GM21528 (cell line): ENCODE measurements at regions not wholly inside any gene's neighbourhood (a gene's known extent, or its start where the extent isn't known, plus 50 kb on each side); places are given as distances from the start of the nearest gene placed in this dataset.

ENCODE experiments used
- ATAC-seq: cut with Tn5 transposase; IDR thresholded peaks from one replicate; pipeline ENCODE4 v1.9.1; 2021; ENCODE audit warnings: mild to moderate bottlenecking, moderate library complexity; ENCODE audit not compliant: unreplicated experiment, low FRiP score

DNA sequence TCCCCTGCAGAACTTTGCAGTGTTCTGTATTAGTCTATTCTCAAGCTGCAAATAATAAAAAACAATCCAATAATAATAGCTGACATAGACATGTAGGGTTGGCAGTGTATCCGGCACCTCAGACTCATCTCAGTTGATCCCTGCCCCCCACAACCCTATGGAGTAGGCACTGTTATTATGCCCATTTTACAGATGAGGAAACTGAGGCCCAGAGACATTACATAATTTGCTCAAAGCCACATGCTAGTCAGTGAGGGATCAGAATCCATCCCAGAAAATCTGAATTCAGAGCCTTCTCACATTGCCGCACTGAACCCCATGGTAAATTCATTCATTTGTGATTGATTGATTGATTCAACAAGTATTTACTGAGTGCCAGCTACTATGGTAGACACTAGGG is 226.6 kb upstream of the PWP1 start:
- no peak for ATAC-seq

DNA sequence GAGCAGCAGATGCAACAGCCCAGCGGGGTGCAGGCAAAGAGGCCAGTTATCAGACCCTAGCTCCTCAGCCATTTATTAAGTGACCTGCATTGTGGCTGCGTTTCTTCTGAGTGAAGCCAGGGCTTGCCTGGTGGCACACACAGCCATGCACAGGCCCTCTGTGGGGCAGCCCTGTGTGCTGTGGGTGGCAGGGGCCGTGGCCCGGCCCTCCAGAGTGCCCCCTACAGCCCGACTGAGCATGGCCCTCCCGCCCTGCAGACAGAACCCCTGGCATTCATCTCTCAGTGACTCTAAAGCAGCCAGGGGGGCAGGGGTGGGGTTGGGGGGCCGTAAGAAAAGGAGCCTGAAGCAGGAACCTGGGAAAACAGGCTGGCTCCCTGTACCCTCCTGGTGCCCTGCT is 226.0 kb upstream of the PWP1 start:
- ATAC-seq, result no peak

DNA sequence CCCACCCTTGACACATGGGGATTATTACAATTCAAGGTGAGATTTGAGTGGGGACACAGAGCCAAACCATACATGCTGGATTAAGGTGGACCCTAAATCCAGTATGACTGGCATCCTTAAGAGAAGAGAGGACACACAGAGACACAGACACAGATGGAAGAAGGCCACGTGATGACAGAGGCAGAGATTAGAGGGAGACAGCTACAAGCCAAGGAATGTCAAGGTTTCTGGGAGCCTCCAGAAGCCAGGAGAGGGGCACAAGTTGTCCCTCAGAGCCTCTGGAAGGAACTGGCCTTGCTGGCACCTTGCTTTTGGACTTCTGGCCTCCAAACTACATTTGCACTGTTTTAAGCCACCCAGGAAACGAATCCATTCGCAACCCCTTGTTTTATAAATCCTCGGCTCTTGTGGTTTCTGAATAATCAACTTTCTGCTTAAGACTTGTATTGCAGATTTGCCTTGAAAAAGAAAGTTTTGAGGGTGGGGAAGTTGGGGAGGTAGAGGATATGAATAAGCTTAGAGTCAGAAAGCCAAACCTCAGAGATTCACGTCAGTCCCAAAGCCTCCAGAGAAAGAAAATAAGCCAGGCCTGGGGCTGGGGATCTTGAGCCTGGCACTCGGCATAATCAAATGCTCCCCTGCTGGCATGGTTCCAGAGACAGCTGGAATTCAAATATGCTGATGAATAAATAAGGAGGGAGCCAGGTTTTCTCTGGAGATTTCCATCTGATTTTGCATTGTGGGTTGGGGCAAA is 224.2 kb upstream of the PWP1 start:
- ATAC-seq, result no peak

DNA sequence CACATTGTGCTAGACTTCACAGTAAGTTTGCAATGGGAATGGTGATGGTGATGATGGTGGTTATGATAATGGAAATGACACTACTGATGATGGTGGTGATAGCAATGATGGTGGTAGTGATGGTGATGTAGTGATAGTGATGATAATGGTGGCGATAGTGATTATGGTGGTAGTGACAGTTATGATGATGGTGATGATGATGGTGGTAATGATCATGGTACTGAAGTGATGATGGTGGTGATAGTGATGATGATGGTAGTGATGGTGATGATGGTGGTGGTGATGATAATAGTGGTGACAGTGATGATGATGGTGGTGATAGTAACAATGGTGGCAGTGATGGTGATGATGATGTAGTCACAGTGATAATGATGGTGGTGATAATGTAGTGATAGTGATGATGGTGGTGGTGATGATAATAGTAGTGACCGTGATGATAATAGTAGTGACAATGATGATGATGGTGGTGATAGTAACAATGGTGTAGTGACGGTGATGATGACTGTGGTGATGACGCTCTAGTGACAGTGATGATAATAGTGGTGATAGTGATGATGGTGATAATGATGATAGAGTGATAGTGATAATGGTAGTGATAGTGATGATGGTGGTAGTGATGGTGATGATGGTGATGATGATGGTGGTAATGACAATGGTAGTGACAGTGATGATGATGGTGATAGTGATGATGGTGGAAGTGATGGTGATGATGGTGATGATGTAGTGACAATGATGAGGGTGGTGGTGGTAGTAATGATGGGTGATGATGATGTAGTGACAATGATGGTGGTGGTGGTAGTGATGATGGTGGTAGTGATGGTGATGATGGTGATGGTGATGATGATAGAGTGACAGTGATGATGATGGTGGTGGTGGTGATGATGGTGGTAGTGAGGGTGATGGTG is 222.9 kb upstream of the PWP1 start:
- no peak for ATAC-seq

DNA sequence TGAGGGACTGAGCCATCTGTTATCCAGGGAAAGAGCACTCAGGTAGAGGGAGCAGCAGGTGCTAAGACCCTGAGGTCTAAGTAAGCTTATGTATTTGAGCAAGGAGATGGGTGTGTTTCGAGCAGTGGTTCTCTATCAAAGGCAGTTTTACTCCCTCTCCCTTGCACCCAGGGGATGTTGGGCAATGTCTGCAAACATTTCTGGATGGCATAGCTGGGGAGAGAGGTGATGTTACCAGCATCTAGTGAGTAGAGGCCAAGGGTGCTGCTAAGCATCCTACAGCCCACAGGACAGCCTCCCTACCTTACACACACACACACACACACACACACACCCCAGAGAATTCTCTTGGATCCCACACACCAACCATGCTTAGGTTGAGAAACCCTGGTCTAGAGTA is 221.0 kb upstream of the PWP1 start:
- no peak for ATAC-seq

DNA sequence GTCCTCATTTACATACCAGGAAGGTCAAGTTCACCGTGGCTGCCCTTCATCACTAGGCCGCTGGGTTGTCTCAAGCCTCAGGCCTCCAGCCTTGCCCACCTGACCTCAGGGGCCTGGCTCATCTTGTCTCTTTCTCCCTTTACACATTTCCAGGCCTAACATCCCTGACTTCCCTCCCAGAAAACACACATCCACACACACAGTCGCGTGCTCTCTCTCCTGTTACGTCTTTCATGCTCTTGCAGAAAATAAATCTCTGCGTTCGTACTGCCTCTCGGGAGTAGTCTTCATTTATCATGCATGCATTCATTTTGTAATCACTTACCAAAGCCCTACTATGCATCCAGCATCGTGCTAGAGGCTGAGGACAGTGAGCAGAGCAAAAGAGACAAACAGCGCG is 220.0 kb upstream of the PWP1 start:
- ATAC-seq, result no peak

DNA sequence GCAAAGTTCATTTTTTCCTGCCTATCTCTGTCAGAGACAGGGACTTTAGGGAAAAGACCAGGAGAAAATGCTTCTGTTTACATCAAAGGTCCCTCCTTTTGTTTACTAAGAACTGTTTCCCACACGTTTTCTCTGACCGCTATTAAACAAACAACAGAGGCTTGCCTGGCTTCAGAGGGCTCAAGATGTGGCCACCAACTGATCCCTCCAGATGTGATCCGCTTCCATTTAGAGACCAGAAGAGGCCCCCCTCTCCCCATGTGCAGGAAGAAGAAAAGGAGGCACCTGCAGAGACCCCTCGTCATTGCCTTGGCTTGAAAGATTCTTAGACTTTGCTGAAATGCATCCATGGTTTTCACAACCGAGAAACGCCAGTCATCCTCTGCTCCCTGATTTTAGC is 217.9 kb upstream of the PWP1 start:
- ATAC-seq, result no peak

DNA sequence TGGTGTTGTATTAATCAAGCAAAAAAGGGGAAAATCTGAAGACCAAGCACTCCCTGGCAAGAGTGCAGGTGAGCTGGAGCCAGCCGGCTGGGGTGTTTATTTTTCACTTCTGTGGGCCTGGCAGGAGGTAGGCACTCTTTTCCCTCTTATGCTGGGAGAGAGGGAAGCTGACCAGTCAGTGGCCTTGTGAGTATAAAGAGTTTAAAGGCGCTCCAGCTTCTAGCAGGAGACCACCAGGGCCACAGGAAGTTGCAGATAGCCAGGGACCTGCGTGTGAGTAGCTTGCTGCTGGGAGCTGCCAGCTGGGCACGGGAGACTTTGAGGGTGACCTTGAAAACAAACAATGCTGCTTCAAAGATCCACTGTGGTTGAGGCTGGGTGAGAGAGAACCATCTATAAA is 217.4 kb upstream of the PWP1 start:
- ATAC-seq, result no peak

DNA sequence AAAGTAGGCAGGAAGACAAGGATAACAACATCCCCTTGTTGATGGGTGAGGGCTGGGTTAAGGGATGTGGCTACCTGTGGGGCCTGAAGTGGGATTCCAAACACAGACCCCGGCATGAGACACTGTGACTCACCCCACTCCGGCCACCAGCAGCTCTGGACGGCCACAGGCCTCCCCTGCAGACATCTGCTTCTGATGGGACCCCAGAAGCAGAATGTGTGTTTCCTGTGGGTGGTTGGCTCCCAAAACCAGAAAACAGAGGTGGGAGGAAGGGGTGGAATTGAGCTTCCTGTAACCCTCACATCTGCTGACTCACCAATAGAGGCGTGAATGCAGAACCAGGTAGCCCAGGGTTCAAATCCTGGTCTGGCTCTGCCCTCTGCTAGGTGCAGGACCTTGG is 216.6 kb upstream of the PWP1 start:
- ATAC-seq, result no peak

DNA sequence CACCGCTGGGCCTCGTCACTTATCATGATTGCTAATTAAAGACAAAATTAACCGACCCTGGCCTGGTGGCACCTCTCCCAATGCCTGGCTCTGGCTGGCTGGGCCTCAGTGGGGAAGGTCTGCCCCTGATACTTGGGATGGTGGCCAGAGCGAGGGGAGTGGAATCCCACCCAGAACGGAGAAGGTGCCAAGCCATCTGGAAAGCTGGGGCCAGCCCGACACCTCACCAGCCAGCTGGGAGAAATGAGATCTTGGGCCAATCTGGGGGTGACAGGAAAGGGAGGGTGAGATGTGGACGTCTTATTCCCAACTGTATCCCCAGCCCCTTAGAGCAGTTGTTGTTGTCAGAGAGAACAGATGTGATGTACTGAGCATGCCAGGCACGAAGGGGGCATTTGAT is 215.0 kb upstream of the PWP1 start:
- ATAC-seq, result no peak

DNA sequence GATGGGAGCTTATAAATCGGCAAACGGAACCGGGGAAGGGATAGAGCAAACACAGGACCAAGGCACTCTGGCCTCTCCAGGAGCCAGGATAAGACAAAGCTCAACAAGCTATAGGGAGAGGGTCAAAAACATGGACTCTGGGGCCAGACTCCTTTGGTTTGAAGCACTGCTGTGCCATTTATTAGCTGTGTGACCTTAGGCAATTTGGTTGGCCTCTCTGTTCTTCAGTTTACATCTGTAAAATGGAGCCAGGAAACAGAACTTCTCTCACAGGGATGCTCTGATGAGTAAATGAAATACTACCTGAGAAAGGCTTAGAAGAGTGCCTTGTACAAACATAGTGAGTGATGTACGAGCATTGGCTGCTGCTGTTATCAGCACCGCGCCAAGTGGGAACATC is 213.3 kb upstream of the PWP1 start:
- ATAC-seq, result no peak

DNA sequence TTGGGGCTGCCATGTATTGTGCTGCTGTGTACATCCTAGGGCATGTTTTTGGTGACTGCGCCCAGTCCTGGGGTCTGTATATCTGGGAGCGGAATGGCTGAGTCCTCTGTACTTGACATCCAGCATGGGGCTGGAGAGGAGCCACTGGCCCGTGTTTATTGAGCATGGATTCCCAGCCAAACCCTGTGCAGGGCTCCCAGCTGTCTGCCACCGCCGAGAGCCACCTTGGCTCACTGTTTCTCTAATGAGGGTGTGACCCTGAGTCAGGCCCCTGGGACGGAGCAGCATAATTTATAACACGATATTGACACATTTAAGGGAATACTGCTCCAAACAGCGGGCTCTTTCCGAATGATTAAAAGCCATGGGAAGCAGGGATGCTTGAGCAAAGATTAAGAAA is 211.5 kb upstream of the PWP1 start:
- ATAC-seq, result no peak

DNA sequence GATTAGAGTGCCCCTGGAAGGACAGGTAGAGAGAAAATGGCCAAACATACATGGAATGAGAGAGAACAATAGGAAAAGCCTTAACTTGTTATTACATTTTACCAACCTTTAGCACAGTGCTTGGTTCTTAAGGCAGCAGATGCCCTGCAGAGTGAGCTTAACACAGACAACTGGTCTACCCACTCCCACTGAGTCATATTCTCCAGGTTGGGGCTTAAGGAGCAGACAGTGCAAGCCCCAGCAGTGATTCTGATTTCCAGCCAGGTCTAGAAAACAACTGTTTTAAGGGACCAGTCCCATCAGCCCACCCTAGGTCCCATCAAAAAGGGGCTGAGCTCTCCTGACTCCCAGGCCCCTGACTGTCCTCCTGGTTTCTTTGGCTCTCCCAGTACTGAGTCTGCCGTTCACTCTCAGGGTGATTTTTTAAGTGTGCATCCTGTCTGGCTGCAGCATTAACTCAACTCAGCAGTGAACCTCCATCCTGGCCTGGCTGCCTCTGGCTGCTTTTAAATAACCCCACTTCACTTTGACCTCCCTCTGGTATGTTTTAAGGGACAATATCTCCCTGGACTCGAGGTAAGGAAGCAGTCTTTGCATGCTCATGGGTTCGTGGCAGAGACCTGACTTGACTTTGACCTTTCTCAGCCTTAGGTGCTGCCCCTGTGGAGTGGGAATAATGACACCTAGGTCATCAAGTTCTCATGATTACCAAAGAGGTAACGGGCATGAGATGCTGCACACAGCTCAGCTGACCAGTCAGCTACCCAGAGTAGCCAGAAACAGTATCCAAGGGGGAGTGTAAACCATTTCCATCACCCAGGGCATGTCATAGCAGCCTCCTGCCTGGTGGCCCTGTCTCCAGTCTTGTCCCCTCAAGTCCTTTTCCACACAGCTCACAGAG is 210.7 kb upstream of the PWP1 start:
- ATAC-seq, result no peak

DNA sequence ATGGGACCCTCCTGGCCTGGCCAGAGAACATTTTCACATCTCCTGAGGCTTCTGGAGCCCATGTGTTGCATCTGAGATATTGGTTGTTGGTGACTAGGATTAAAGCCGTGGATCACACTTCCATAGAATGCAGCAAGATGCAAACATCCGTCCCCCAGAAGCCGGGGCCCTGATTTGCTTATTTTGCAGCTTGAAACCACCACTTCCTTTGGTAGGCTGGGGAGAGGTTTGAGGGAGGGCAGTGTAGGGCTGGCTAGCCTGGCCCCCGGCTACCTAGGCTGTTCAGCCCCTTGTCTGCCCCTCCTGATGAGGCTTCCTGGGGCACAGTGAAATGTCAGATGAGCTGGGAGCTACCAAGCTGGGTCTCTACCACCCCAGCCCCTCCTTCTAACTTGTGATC is 209.7 kb upstream of the PWP1 start:
- ATAC-seq, result no peak

DNA sequence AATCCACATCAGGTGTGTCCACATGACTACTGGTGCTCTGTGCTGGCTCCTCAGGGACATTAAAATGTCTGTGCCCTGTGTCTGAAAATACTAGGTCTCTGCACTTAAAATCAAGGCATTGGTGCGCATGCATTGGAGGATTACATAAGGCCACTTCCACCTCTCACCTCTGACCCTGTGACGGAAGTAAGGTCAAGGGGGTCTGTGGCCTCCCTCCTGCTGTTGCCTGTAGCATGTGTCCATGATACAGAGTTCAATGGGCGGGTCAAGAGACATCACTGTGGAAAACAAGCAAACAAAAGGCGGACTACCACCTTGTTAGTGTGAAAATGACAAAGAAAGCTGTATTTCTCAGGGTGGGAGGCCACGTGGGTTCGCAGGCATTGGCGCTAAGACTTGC is 208.6 kb upstream of the PWP1 start:
- ATAC-seq, result no peak

DNA sequence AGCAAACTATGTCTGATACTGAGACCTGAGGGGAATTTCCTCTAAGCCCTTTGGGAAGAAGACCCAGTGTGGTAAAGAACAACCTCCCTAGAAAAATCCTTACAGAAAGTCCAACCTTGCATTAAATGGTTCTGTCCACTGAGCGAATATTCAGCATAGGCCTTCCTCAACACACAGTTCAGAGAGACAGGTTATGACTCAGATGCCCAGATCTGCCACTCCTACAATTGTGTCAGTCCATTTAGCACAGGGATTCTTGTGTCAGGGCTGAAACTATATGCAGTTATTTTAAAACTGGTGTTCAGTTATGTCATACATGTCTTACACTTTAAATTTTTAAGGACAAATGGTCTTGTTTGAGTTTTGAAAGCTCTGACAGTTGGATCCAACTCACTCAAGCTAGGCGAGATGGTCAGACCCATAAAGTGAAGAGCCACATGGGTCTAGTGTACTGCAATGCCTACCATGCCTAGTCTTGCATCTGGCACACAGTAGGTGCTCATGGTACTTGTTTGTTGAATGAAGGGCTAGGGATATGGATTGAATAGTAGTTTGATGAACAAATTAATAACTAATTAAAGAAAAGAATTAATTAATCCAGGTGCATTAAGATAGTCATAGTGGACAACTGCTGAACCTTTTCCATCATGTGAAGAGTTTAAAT is 207.5 kb upstream of the PWP1 start:
- ATAC-seq, result no peak

DNA sequence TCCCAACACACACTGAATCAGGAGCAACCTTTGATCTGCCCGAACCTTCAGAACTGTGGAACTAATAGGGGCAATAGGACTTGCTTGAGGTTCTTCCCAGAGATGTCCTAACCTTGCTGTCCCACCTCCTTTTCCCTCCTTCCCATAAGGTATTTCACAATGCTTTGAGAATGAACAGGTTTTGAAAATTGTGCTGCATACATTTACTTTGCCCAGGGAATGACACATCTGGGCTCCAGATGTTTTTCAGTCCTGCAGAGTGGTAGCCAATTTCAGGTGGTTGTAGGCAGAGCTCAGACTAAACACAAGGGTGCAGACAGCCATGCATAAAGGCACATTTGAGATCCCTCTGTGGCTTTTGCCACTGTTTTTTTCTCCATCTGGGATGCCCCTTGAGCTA is 206.7 kb upstream of the PWP1 start:
- ATAC-seq, result no peak

DNA sequence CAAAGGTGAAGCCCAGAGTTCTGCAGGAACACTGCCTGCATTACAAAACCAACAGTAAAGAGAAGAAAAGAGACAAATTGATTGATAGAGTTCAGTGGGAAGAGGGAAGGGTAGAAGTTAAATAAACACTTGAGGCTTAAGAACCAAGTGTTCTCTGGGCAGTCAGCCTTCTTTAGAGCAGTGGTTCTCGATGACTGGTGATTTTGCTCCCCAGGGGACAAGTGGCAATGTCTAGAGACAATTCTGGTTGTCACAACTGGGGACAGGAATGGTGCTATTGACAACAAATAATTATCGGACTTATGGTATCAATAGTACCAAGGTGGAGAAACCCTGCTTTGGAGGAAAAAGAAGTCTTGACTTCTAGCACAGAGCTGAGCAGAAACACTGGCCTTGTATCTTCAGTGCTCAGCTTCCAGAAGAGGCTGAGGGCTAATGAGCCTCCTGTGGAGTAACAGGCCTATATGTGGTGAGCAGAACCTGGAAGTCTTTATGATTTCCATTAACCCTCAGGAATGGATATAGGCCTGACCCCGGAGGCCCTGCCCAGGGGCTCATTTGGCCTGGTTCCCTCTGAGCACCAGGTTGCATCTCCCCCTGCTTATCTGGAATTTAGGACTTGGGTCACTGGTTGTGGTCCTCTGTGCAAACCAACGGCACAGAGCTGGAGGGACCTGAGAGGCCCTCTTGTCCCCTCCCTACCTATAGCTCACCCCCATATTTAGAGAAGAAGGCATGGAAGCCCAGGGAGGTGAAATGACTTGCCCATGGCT is 204.6 kb upstream of the PWP1 start:
- no peak for ATAC-seq

DNA sequence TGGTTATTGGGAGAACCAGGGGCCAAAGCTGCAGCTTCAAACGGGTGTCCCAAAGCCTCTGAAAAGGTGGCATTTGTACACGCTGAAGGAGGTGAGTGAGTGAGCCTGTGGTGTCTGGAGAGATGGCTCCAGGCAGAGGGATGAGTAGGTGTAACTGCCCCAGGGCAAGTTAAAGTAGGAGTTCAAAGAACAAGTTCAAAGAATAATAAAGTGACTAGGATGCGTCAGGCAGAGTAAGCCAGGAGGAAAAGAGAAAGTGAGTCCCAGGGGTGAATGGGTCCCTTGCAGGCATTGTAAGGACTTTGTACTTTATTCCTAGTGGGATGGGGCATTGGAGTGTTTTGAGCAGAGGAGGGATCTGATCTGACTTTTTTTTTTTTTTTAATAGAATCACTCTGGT is 201.4 kb upstream of the PWP1 start:
- no peak for ATAC-seq

DNA sequence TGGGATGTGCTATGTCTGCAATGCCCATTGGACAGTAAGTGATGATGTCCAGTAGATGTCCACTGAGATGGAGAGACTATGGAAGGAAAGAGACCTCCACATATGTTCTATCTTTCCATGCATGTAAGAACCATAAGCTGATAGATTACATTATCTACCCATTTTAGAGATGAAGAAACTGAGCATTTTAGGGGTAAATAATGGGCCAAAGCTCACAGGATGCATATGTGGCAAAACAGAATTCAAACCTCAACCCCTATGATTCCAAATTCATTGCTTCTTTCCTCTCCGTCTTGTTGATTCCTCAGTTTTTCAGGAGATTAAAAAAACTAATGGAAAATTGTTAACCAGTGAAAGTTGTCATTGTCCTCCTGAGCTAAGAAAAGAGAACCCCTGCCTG is 200.7 kb upstream of the PWP1 start:
- ATAC-seq, result no peak
